Activated CD8-positive, alpha-beta memory T cell treated with anti-CD3 and anti-CD28 coated beads for 48 hours (primary cell): ENCODE measurements at regions not wholly inside any gene's neighbourhood (a gene's known extent, or its start where the extent isn't known, plus 50 kb on each side); places are given as distances from the start of the nearest gene placed in this dataset.

ENCODE experiments used
- DNase-seq, 3 experiments: peaks; one replicate each; pipeline ENCODE4 v3.0.0-alpha.2; 2020; ENCODE audit warnings: low read depth in 2 of 3, low spot score in 2 of 3

DNA sequence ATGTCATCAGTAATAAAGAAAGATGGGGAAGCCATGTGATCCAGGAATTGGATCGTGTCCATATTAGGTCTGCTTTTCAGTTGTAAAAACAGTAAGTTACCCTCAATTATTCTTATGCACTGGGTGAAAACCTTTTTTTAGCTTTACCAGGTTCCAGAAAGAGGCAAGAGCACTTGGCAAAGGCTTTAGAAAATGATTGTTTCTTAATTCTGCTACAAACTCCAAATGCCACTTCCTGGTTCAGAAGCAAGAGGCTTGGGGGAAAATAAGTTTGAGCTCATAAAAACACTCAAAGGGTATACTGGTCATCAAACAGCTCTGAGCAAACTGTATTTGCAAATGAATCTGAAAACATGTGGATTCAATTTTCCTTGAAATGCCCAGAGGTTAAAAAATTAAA is 615.6 kb downstream of the EBF1 start:
- no peak for DNase-seq

- DNase-seq = no peak
Observed at GRCh38 chr5:158483281-158483860, 616.3 kb downstream of the EBF1 start.

GRCh38 chr5:158482125-158482524 is 617.6 kb downstream of the EBF1 start:
- DNase-seq = no peak

- no peak for DNase-seq
Observed at GRCh38 chr5:158478139-158478538, 619.2 kb upstream of the CLINT1 start.

GRCh38 chr5:158477214-158477613 is 618.3 kb upstream of the CLINT1 start:
- DNase-seq = no peak

DNA sequence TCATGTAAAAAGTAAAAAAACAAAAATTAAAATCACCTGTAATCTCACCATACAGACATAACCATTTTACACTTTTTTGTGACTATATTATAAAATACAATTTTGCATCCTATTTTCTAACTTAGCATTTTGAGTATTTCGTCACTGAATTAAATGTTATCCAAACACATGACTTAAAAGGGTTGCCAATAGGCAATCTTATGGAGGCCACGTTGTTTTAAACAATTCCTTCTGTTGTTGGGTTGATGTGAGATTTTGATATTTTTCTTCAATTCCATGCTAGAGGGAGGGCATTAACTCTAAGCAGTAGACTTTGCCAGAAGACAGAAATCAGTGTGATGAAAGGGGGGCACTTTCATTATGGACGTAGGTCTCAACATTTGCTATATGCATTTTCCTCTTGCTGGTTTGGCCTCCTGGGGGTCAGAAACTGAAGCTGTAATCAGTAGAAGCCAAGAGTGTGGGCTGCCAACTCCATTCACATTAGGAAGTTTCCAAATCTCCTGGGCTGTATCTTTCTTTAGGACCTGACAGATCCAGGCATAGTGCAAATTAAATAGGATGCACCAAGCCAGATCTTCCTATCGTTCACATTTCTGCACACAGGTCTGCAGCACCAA is 614.2 kb upstream of the CLINT1 start:
- no peak for DNase-seq

DNA sequence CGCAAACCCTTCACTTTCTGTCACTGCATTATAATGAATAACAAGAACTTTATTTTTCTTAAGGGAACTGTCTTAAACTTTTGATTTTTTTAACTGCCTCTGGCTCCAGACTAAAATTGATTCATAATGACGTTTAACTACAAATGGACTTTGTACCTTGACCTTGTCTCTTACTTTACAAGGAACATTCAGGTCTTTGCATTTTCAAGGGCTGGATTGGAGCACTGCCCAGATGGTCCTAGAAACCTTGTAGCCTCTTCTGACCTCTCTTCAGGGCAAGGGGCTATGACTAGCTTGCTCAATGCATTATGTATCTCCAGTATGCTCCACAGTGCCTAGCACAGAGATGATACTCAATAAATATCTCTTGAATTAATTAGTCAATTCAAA is 612.6 kb upstream of the CLINT1 start:
- DNase-seq = no peak

DNA sequence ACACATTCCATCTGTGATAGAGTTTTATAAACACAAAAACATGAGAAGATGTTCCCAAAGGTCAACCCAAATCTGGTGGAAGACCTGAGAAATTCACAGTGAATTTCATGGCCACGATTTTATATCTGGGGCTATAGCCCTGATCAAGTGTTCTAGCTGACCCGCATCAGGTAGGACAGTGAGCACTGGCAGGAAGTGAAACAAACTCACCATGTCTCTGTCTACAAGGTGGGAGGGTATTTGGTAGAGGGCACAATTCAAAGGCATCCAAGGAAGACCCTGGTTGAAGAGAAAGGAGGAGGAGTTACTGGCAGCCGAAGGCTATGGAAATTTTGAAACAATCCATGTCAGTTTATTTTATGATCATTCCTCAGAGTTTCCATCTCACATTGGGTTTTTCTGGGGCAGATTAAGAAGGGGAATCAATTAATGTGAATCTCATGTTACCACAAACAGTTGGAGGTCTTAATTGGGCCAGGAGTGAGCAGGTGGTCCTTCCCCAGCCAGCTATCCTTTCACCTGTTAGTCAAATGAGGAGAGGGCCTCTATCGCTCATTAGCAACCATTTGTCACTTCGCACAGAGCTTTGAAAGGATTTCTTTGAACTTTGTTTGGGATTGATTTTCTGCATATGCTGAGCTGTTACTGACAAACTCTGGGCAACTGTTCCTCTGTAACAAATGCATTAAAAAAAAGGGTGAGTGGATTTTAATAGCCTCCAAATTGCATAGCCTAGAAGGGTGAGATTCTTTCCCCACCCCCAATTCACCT is 612.0 kb upstream of the CLINT1 start:
- DNase-seq = no peak

DNA sequence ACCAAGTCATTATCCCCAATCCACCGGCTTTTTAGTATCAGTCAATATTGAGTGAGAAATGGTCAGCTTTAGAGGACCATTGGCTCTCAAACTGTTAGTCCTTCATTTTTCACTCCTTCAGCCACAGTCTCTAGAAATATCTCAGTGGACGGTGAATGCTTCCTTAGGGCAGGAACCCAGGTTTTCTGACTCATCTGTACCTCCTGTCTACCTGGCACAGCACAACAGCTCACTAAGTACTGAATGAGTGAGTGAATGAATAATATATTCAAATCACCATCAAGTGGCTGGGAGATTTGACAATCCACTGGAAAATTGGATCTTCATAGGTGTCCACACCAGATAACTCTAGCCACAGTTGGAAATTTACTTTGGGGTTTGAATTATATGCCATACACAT is 609.5 kb upstream of the CLINT1 start:
- DNase-seq = no peak

GRCh38 chr5:158466191-158466590 is 607.2 kb upstream of the CLINT1 start:
- DNase-seq = no peak

DNA sequence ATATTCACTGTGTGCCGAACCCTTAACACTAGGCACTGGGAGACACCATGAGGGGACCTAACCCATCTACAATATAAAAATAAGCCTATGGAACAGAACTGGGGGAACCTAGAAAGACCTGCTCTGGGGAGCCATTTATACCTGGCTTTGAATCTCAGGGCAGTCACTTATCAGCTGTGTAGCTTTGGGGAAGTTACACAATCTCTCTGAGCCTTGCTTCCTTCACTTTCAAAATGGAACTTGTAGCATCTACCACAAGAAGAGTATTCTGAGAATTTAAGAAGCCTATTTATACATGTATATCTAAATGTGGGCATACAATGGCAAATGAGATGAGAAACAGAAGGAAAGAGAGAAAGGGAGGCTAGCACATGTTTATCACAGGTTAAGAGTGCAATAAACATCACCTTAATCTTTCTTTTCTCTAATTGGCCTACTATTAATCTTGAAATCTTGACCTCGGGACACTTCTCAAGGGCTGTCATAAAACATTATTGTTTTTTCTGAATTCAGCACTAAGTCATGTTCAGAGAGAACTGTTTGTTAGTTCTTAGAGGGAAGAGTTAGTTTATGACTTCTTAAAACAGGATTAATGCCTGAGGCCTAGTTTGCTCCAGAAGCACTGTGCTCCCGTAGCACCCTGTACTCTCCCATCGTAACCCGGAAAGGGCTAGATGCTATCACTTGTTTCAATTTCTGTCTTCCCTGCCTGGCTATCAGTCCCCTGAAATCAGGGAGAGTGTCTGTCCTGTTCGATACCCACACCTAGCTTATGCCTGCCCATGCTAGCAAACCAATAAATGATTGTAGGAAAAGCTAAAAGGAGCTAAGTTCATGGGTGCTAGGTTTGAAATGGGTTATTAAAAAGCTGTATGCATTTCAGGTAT is 606.4 kb upstream of the CLINT1 start:
- DNase-seq = no peak

DNA sequence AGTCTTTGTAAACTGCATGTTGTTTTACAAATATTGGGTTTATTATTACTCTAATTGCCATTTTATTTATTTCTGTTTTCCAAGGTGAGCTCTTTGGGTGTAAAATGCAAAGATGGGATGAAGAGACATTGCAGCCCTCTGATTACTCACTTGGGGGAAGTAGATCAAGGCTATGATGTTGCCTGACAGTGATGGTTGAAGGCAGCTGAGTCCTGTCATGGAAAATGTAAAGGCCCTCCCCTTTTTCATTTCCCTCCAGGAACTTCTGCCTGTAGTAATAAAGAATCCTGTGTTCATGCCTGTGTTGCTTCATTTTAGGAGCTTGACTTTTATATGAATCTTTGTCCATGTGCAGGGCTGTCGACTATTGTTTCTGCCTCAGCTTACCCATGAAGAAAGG is 605.4 kb upstream of the CLINT1 start:
- no peak for DNase-seq

DNA sequence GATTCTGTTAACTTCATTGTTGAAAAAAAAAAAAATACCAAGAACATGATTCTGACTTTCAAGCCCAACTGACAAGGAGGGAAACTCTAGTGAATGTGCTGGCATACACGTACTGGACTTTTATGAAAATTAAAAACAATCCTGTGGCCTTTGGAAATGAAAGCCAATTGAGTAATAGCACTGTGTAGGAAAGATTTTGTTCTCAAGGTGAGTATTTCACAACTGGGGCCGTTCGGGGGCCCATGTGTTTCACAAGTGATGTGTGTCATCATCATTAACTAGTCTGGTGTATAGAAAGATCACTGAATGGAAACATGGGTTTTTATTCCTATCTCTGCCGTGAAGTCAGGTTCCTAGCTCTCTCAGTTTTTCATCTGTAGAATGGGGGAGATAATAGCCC is 605.0 kb upstream of the CLINT1 start:
- no peak for DNase-seq

- no peak for DNase-seq
Observed at GRCh38 chr5:158463188-158463587, 604.2 kb upstream of the CLINT1 start.

GRCh38 chr5:158462349-158463114 is 603.6 kb upstream of the CLINT1 start:
- no peak for DNase-seq

DNA sequence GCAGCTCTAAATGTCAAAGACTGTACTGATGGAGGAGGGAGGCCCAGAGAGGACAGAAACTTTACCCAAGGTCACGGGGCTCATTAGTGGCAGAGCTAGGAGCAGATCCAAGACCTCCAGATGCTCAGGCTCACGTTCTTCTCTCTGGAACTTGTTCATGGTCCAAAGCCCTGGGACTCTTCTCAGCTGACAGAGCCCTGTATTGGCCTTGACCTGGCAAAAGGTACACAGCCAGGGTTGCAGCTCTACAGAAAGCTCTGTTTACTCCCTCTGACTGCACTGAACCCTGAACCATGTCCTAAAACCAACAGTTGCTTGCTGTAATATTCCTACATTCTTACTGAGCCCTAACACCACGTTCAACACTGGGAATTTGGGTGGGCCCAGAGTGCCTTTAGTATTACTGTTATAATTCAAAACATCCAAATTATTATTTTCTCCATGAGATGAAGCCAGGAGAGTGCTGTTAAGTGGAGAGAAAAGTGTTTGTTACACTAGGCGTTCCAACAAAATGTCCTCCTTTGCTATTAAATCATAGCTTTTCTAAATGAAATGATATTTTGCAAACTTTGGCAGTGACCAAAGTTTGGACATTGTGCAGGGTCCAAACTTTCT is 602.4 kb upstream of the CLINT1 start:
- no peak for DNase-seq

GRCh38 chr5:158458086-158458485 is 599.1 kb upstream of the CLINT1 start:
- DNase-seq = no peak

GRCh38 chr5:158456756-158457155 is 597.8 kb upstream of the CLINT1 start:
- no peak for DNase-seq

- no peak for DNase-seq
Observed at GRCh38 chr5:158456241-158456640, 597.3 kb upstream of the CLINT1 start.

DNA sequence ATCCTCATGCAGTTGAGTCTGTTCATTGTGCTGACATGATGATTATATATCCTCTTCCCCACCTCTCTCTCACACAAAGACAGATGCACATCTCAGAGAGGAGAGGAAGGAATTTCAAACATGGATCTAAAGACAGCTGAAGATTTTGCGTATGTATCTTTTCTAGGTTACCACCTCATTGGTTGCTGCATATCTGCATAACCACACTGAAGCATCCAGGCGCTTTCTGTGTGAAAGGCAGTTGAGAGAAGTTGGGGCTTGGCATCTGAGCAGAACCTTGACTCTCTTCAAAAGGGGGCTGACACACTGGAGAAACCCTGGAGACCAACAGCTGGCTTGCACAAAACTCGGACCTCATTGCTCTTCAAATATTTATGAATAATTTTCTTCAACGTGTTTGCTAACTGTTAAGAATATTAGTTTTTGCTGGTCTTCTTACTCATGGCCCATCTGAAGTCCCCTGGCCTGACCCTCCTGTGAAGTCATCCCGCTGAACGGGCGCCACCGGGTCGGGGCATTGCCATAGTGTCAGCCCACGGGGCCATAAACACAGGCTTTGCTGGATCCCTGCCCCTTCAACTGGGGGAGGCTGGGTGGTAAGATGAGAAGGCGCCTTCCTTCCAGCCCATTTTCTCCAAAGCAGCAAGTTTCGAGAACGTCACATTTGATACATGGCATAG is 593.2 kb upstream of the CLINT1 start:
- no peak for DNase-seq
